Endothelial cell of umbilical vein (primary cell): ENCODE measurements at regions not wholly inside any gene's neighbourhood (a gene's known extent, or its start where the extent isn't known, plus 50 kb on each side); places are given as distances from the start of the nearest gene placed in this dataset.

Experiments
- BruUV-seq: library from RNA; stranded (reverse); fragments of 400-500 nt; replicated peaks from 2 replicates; lab custom pipeline; 2021; lab: Mats Ljungman, UMichigan
- CTCF ChIA-PET: fragments of 300-600, 350-600 bp; sonication (Branson Sonifier 250); formaldehyde crosslinking; loops from one replicate; lab custom pipeline; 2021; ENCODE audit warnings: antibody characterized with exemption, inconsistent platforms; lab: Charles Lee
- POLR2A ChIA-PET: fragments of 300-600, 350-600 bp; sonication (Branson Sonifier 250); formaldehyde crosslinking; loops from one replicate; lab custom pipeline; 2021; ENCODE audit warnings: antibody characterized with exemption, inconsistent platforms; lab: Charles Lee
- DNase-seq: peaks from one replicate; pipeline ENCODE4 v3.0.0-alpha.2; 2011; ENCODE audit warnings: low read depth, low spot score
- FAIRE-seq: peaks from 2 replicates; lab custom pipeline; 2011; peaks lifted over from hg19 to GRCh38; lab: Jason Lieb, UNC
- H2AFZ ChIP-seq: 2 replicates; pipeline ENCODE4 v1.6.0; 2012; ENCODE audit warnings: low read depth, low read length, control low read depth, inconsistent platforms
- H3K27ac ChIP-seq: 2 replicates; pipeline ENCODE4 v1.5.1; 2011; ENCODE audit warnings: low read depth, mild to moderate bottlenecking, control low read depth, low read length, moderate library complexity; ENCODE audit not compliant: insufficient read depth
- H3K27me3 ChIP-seq, 2 experiments: 2 replicates each; pipeline versions ENCODE4 v1.6.0 to v1.6.1; 2011; ENCODE audit warnings: low read length in 2 of 2, mixed read lengths in 1 of 2; ENCODE audit not compliant: control insufficient read depth in 2 of 2, insufficient read depth in 2 of 2
- H3K36me3 ChIP-seq, 2 experiments: 2 replicates in 1 of 2; 3 replicates in 1 of 2; pipeline ENCODE4 v1.5.1; 2011; ENCODE audit warnings: low read length in 2 of 2, mild to moderate bottlenecking in 1 of 2, moderate library complexity in 1 of 2; ENCODE audit not compliant: control insufficient read depth in 2 of 2, insufficient read depth in 2 of 2; ENCODE audit errors: extremely low read depth in 1 of 2
- H3K4me1 ChIP-seq: 3 replicates; pipeline ENCODE4 v1.5.1; 2011; ENCODE audit warnings: mild to moderate bottlenecking, low read length; ENCODE audit not compliant: control insufficient read depth, insufficient read depth; ENCODE audit errors: extremely low read depth
- H3K4me2 ChIP-seq: 2 replicates; pipeline ENCODE4 v1.6.1; 2011; ENCODE audit warnings: low read length, control low read depth, mixed read lengths; ENCODE audit not compliant: insufficient read depth
- H3K4me3 ChIP-seq, 3 experiments: fragments of 200-600 bp in 1 of 3; sonication (generic), shearing (Covaris generic) in 1 of 3; replicated peaks in 1 of 3; 2 replicates each; pipeline ENCODE4 v1.5.1; 2011 to 2016; ENCODE audit warnings: control low read depth in 3 of 3, low read length in 3 of 3, mild to moderate bottlenecking in 2 of 3, inconsistent platforms in 1 of 3, low read depth in 1 of 3, moderate library complexity in 1 of 3; ENCODE audit not compliant: insufficient read depth in 1 of 3
- H3K79me2 ChIP-seq: 2 replicates; pipeline ENCODE4 v1.6.0; 2012; ENCODE audit warnings: low read length, inconsistent platforms; ENCODE audit not compliant: control insufficient read depth, insufficient read depth
- H3K9ac ChIP-seq: replicated peaks from 2 replicates; pipeline ENCODE3; 2011; ENCODE audit warnings: low read length, control low read depth; ENCODE audit not compliant: insufficient read depth; ENCODE audit errors: extremely low read depth
- H3K9me1 ChIP-seq: replicated peaks from 3 replicates; pipeline ENCODE4 v1.6.0; 2011; ENCODE audit warnings: mild to moderate bottlenecking, low read length; ENCODE audit not compliant: control insufficient read depth, insufficient read depth; ENCODE audit errors: extremely low read depth
- H3K9me3 ChIP-seq: replicated peaks from 2 replicates; pipeline ENCODE4 v1.5.1; 2012; ENCODE audit warnings: low read length, inconsistent platforms; ENCODE audit not compliant: control insufficient read depth, insufficient read depth
- H4K20me1 ChIP-seq: replicated peaks from 2 replicates; pipeline ENCODE3; 2011; ENCODE audit warnings: mild to moderate bottlenecking, low read length; ENCODE audit not compliant: control insufficient read depth, insufficient read depth; ENCODE audit errors: extremely low read depth
- CTCF ChIP-seq, 2 donors: IDR thresholded peaks; 1 replicate in 1 of 2; 2 replicates in 1 of 2; pipeline ENCODE4 v1.5.1; 2011; ENCODE audit warnings: low read length in 2 of 2, mild to moderate bottlenecking in 2 of 2, moderate library complexity in 2 of 2, control low read depth in 1 of 2, inconsistent platforms in 1 of 2, low read depth in 1 of 2; ENCODE audit not compliant: insufficient read depth in 1 of 2; ENCODE audit errors: extremely low read depth in 1 of 2
- EZH2 ChIP-seq: IDR thresholded peaks from 2 replicates; pipeline ENCODE4 v1.6.1; 2012; ENCODE audit warnings: borderline replicate concordance, low read depth, mild to moderate bottlenecking, moderate library complexity, low read length, inconsistent platforms; ENCODE audit not compliant: severe bottlenecking
- FOS ChIP-seq: IDR thresholded peaks from 2 replicates; pipeline ENCODE4 v1.6.1; 2011; ENCODE audit warnings: mild to moderate bottlenecking, low read length, moderate library complexity, borderline replicate concordance; ENCODE audit not compliant: insufficient read depth
- GATA2 ChIP-seq: IDR thresholded peaks from 2 replicates; pipeline ENCODE4 v1.7.0; 2011; ENCODE audit warnings: low read depth, mild to moderate bottlenecking, moderate library complexity, mixed read lengths, low read length; ENCODE audit not compliant: insufficient read length, insufficient read depth
- JUN ChIP-seq: IDR thresholded peaks from 2 replicates; pipeline ENCODE4 v1.6.1; 2011; ENCODE audit warnings: borderline replicate concordance, low read depth; ENCODE audit not compliant: insufficient read length, insufficient read depth
- MAX ChIP-seq: IDR thresholded peaks from 2 replicates; pipeline ENCODE4 v1.6.1; 2011; ENCODE audit not compliant: insufficient read depth, insufficient read length
- MYC ChIP-seq: IDR thresholded peaks from one replicate; pipeline ENCODE4 v1.6.1; 2011; ENCODE audit warnings: mild to moderate bottlenecking, low read depth, low read length
- POLR2A ChIP-seq: IDR thresholded peaks from 2 replicates; pipeline ENCODE4 v1.6.1; 2012; ENCODE audit warnings: low read depth, mild to moderate bottlenecking, control low read depth, low read length
- POLR2AphosphoS5 ChIP-seq: IDR thresholded peaks from 2 replicates; pipeline ENCODE4 v1.6.1; 2012; ENCODE audit warnings: low read depth, mild to moderate bottlenecking, control low read depth, low read length, moderate library complexity; ENCODE audit not compliant: insufficient read depth
- dilution Hi-C: fragments of 300-500 bp; cut with MboI; formaldehyde crosslinking; loops from one replicate; pipeline ENCODE4 v1.15.0; 2019; ENCODE audit warnings: low sequenced_read_pairs; ENCODE audit not compliant: extremely low pct_ligation_motif_present
- intact Hi-C: fragments of 100-400 bp; cut with micrococcal nuclease; formaldehyde crosslinking; loops from one replicate; pipeline ENCODE4 v1.10.0; 2022

- no peaks in the 10 kb centered on the region for H3K79me2 ChIP-seq
- no peak overlapping the region for H2AFZ ChIP-seq
- no peaks in the 10 kb centered on the region for H3K27me3 ChIP-seq
- BruUV-seq, result no TSS peak
- FAIRE-seq, result no peak
- no peak for TF ChIP-seq JUN
- no peak for TF ChIP-seq POLR2AphosphoS5
- TF ChIP-seq FOS, result no peak
- TF ChIP-seq POLR2A, result no peak
- TF ChIP-seq MYC, result no peak
- no peak for TF ChIP-seq GATA2
- TF ChIP-seq CTCF (IDR thresholded peaks at IDR 0.05; ENCODE audit: extremely low read depth in 1 of 2, insufficient read depth in 1 of 2, low read depth in 1 of 2, low read length in 2 of 2), result no peak
- no peak for TF ChIP-seq EZH2
- no peak for TF ChIP-seq MAX
- H3K9ac ChIP-seq, result no peak overlapping the region
- intact Hi-C loops (no loop called here), dilution Hi-C loops (no loop called here)
- H3K4me2 ChIP-seq, result no peak overlapping the region
- ChIA-PET POLR2A (no interaction called here), CTCF (no interaction called here)
- no peak for DNase-seq
- no peaks in the 10 kb centered on the region for H3K9me1 ChIP-seq
- H3K4me1 ChIP-seq, result no peaks in the 10 kb centered on the region
- no peaks in the 10 kb centered on the region for H3K9me3 ChIP-seq
- H3K4me3 ChIP-seq, result no peak overlapping the region
- no peaks in the 10 kb centered on the region for H4K20me1 ChIP-seq
- no peak overlapping the region for H3K27ac ChIP-seq
- no peaks in the 10 kb centered on the region for H3K36me3 ChIP-seq
Measured at GRCh38 chr1:229883504-229884200, 183.4 kb upstream of the GALNT2 start.
